ENCODE measurements at regions not wholly inside any gene's neighbourhood (a gene's known extent, or its start where the extent isn't known, plus 50 kb on each side); places are given as distances from the start of the nearest gene placed in this dataset.

DNA sequence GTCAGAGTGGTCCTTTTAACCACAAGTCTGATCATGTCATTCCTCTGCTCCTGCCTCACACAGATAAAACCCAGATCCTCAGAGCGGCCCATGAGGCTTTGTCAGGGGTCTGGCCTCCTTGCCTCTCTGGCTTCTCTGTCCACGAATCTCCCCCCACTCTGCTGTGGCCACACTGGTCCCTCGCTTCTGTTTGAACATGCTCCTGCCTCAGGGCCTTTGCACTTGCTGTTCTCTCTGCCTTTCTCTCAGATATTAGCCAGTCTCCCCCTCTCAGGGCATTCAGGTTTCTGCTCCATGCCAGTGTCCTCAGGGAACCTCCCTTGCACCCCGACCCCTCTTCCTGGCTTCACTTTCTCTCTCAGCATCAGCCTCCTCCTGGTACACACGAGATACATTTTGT, 518.5 kb downstream of the PREX1 start:
- no peak for DNase-seq (ENCODE audit: low read depth in 1 of 2, low spot score in 1 of 2)
- peaks cover 2% of the 10 kb centered on the region for H3K27me3 ChIP-seq (ENCODE audit: insufficient read depth, poor library complexity, severe bottlenecking)
- no peak overlapping the region for H3K4me3 ChIP-seq (replicated peaks; ENCODE audit: insufficient read depth, low read length)
- TF ChIP-seq, protein P1, sequence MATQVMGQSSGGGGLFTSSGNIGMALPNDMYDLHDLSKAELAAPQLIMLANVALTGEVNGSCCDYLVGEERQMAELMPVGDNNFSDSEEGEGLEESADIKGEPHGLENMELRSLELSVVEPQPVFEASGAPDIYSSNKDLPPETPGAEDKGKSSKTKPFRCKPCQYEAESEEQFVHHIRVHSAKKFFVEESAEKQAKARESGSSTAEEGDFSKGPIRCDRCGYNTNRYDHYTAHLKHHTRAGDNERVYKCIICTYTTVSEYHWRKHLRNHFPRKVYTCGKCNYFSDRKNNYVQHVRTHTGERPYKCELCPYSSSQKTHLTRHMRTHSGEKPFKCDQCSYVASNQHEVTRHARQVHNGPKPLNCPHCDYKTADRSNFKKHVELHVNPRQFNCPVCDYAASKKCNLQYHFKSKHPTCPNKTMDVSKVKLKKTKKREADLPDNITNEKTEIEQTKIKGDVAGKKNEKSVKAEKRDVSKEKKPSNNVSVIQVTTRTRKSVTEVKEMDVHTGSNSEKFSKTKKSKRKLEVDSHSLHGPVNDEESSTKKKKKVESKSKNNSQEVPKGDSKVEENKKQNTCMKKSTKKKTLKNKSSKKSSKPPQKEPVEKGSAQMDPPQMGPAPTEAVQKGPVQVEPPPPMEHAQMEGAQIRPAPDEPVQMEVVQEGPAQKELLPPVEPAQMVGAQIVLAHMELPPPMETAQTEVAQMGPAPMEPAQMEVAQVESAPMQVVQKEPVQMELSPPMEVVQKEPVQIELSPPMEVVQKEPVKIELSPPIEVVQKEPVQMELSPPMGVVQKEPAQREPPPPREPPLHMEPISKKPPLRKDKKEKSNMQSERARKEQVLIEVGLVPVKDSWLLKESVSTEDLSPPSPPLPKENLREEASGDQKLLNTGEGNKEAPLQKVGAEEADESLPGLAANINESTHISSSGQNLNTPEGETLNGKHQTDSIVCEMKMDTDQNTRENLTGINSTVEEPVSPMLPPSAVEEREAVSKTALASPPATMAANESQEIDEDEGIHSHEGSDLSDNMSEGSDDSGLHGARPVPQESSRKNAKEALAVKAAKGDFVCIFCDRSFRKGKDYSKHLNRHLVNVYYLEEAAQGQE (IDR thresholded peaks at IDR 0.05; ENCODE audit: insufficient replicate concordance, low read depth), result no peak
- TF ChIP-seq POLR2AphosphoS5 (IDR thresholded peaks at IDR 0.05; ENCODE audit: low read depth) (no peak), GABPA (IDR thresholded peaks at IDR 0.05; ENCODE audit: low read depth) (no peak), SPI1 (IDR thresholded peaks at IDR 0.05; ENCODE audit: borderline replicate concordance, low read depth) (no peak)
- TF ChIP-seq, protein P2, sequence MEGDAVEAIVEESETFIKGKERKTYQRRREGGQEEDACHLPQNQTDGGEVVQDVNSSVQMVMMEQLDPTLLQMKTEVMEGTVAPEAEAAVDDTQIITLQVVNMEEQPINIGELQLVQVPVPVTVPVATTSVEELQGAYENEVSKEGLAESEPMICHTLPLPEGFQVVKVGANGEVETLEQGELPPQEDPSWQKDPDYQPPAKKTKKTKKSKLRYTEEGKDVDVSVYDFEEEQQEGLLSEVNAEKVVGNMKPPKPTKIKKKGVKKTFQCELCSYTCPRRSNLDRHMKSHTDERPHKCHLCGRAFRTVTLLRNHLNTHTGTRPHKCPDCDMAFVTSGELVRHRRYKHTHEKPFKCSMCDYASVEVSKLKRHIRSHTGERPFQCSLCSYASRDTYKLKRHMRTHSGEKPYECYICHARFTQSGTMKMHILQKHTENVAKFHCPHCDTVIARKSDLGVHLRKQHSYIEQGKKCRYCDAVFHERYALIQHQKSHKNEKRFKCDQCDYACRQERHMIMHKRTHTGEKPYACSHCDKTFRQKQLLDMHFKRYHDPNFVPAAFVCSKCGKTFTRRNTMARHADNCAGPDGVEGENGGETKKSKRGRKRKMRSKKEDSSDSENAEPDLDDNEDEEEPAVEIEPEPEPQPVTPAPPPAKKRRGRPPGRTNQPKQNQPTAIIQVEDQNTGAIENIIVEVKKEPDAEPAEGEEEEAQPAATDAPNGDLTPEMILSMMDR (IDR thresholded peaks at IDR 0.05; ENCODE audit: insufficient read depth, low read length), result no peak
- H3K27ac ChIP-seq (replicated peaks), result no peak overlapping the region

- DNase-seq (ENCODE audit: low read depth in 1 of 2, low spot score in 1 of 2), result no peak
Measured at GRCh38 chr20:48308882-48309281, 518.9 kb downstream of the PREX1 start.

DNA sequence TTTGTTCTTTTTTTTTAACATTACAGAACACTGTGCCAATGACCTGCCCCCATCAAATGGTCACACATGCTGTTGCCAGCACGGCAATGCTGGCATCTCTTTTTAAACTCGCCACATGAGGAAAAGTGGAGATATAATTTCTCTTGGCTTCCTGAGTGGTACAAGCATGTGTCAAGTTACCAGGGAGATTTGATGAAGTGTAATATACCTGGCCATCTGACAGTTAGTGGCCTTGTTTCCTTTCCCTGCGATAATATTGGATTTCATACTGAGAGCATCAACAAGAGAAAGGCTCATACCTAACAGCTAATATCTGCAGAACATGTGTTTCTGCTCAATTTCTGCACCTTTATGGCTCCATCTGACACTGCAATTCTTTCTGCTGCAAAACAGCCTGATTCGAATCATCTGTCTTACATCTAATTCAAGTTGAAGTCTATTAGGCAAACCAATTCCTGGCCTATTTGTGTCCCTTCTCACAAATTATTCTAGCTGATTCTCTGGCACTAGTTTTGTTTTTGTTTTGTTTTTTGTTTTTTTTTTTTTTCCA, 519.5 kb downstream of the PREX1 start:
- no peak overlapping the region for H3K27ac ChIP-seq (replicated peaks)
- no peak for DNase-seq (ENCODE audit: low read depth in 1 of 2, low spot score in 1 of 2)
- peaks cover 2% of the 10 kb centered on the region for H3K27me3 ChIP-seq (ENCODE audit: insufficient read depth, poor library complexity, severe bottlenecking)
- no peak overlapping the region for H3K4me3 ChIP-seq (replicated peaks; ENCODE audit: insufficient read depth, low read length)
- no peak for TF ChIP-seq GABPA (IDR thresholded peaks at IDR 0.05; ENCODE audit: low read depth)
- no peak for TF ChIP-seq POLR2AphosphoS5 (IDR thresholded peaks at IDR 0.05; ENCODE audit: low read depth)
- TF ChIP-seq, protein P2 (IDR thresholded peaks at IDR 0.05; ENCODE audit: insufficient read depth, low read length), result no peak
- TF ChIP-seq SPI1 (IDR thresholded peaks at IDR 0.05; ENCODE audit: borderline replicate concordance, low read depth), result no peak

More at GRCh38 chr20:48308882-48309281, 518.9 kb downstream of the PREX1 start:
- H3K27ac ChIP-seq (replicated peaks), result no peak overlapping the region
- TF ChIP-seq, protein P2 (IDR thresholded peaks at IDR 0.05; ENCODE audit: insufficient read depth, low read length), result no peak
- TF ChIP-seq SPI1 (IDR thresholded peaks at IDR 0.05; ENCODE audit: borderline replicate concordance, low read depth) (no peak), POLR2AphosphoS5 (IDR thresholded peaks at IDR 0.05; ENCODE audit: low read depth) (no peak), GABPA (IDR thresholded peaks at IDR 0.05; ENCODE audit: low read depth) (no peak)
- TF ChIP-seq, protein P1 (IDR thresholded peaks at IDR 0.05; ENCODE audit: insufficient replicate concordance, low read depth), result no peak
- peaks cover 2% of the 10 kb centered on the region for H3K27me3 ChIP-seq (ENCODE audit: insufficient read depth, poor library complexity, severe bottlenecking)
- H3K4me3 ChIP-seq (replicated peaks; ENCODE audit: insufficient read depth, low read length), result no peak overlapping the region

GRCh38 chr20:48307277-48307676, 520.5 kb downstream of the PREX1 start:
- peaks cover 2% of the 10 kb centered on the region for H3K27me3 ChIP-seq (ENCODE audit: insufficient read depth, poor library complexity, severe bottlenecking)
- no peak overlapping the region for H3K4me3 ChIP-seq (replicated peaks; ENCODE audit: insufficient read depth, low read length)
- H3K27ac ChIP-seq (replicated peaks), result no peak overlapping the region
- TF ChIP-seq, protein P2 (IDR thresholded peaks at IDR 0.05; ENCODE audit: insufficient read depth, low read length), result no peak
- no peak for TF ChIP-seq POLR2AphosphoS5 (IDR thresholded peaks at IDR 0.05; ENCODE audit: low read depth)
- no peak for TF ChIP-seq SPI1 (IDR thresholded peaks at IDR 0.05; ENCODE audit: borderline replicate concordance, low read depth)
- no peak for TF ChIP-seq GABPA (IDR thresholded peaks at IDR 0.05; ENCODE audit: low read depth)
- TF ChIP-seq, protein P1 (IDR thresholded peaks at IDR 0.05; ENCODE audit: insufficient replicate concordance, low read depth), result no peak
- DNase-seq (ENCODE audit: low read depth in 1 of 2, low spot score in 1 of 2), result no peak
